Esophagus (tissue), 2 donors: ENCODE measurements at regions not wholly inside any gene's neighbourhood (a gene's known extent, or its start where the extent isn't known, plus 50 kb on each side); places are given as distances from the start of the nearest gene placed in this dataset.

Source experiments
- H3K27ac ChIP-seq, 2 donors: one replicate each; pipeline ENCODE4 v1.5.1; 2013; ENCODE audit warnings: low read depth in 2 of 2, mild to moderate bottlenecking in 2 of 2, inconsistent platforms in 1 of 2, low read length in 1 of 2, moderate library complexity in 1 of 2
- H3K27me3 ChIP-seq, 2 donors: one replicate each; pipeline ENCODE4 v1.6.1; 2013; ENCODE audit warnings: low read length in 2 of 2, control low read depth in 1 of 2, mild to moderate bottlenecking in 1 of 2; ENCODE audit not compliant: insufficient read depth in 2 of 2, control insufficient read depth in 1 of 2
- H3K36me3 ChIP-seq, 2 donors: one replicate each; pipeline ENCODE4 v1.6.1; 2013; ENCODE audit warnings: low read length in 1 of 2; ENCODE audit not compliant: control insufficient read depth in 2 of 2, insufficient read depth in 2 of 2
- H3K4me1 ChIP-seq, 2 donors: one replicate each; pipeline ENCODE4 v1.6.1; 2013; ENCODE audit warnings: low read length in 1 of 2; ENCODE audit not compliant: control insufficient read depth in 2 of 2, insufficient read depth in 2 of 2
- H3K4me3 ChIP-seq, 2 donors: one replicate each; pipeline ENCODE4 v1.5.1; 2013; ENCODE audit warnings: low read length in 2 of 2, mild to moderate bottlenecking in 2 of 2, low read depth in 1 of 2, moderate library complexity in 1 of 2
- H3K9me3 ChIP-seq, 2 donors: one replicate each; pipeline ENCODE4 v1.6.1; 2013; ENCODE audit warnings: mild to moderate bottlenecking in 2 of 2, low read depth in 1 of 2, low read length in 1 of 2, moderate library complexity in 1 of 2; ENCODE audit not compliant: control insufficient read depth in 2 of 2, insufficient read depth in 1 of 2
- WGBS, 2 donors: extraction: QIAGEN DNeasy Blood & Tissue Kit; methylation state at CpG; one replicate each; pipeline ENCODE4 v1.1.7; 2013; 5-methylcytosine and 5-hydroxymethylcytosine counted together
- donor health status: healthy with polysubstance abuse.
- donor health status: Bipolar disorder and iron deficiency.

DNA sequence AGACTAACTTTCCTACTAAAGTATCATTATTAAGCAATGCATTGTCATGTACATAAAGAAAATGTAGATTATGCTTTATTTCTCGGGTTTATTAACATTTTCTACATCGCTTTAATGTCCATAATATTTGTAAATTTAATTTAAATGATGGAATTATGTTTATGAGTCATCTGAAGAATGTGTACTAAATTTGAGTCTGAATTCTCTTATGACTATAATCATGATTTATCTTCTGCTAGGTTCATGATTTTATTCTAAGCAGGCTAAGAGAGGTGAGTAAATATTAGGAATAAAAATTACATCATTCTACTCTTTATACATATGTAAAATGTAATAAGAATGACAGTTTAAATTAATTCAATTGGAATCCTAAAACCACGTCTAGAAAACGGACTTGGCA, 206.3 kb upstream of the NOL4 start:
- no peaks in the 10 kb centered on the region for H3K9me3 ChIP-seq
- no peaks in the 10 kb centered on the region for H3K36me3 ChIP-seq
- no peak overlapping the region for H3K4me3 ChIP-seq
- no peak overlapping the region for H3K27ac ChIP-seq
- H3K27me3 ChIP-seq: no peaks in the 10 kb centered on the region
- H3K4me1 ChIP-seq: no peaks in the 10 kb centered on the region
- 66 to 77% methylated on average over 4 of the region's 4 CpGs for WGBS, 2 donors

DNA sequence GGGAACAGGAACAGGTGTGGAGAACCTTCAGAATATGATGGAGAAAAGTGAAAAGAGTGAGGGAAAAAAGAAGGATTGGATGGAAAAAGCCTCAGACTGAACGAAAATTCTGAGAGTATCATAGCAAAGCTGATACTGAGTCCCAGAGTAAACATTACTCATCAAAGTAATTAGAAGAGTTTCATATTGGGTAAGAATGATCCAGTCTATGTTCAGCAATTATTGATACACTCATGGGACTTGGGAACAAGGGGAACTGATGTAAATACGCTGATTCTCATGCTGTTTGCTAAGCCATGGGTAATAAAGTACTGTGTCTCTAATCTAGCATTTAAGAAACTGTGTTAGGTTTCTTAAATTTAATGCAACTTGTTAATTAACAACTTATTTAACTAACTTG, 219.9 kb upstream of the NOL4 start:
- H3K36me3 ChIP-seq: no peaks in the 10 kb centered on the region
- WGBS, 2 donors: 62 to 71% methylated on average over 2 of the region's 2 CpGs
- no peaks in the 10 kb centered on the region for H3K9me3 ChIP-seq

DNA sequence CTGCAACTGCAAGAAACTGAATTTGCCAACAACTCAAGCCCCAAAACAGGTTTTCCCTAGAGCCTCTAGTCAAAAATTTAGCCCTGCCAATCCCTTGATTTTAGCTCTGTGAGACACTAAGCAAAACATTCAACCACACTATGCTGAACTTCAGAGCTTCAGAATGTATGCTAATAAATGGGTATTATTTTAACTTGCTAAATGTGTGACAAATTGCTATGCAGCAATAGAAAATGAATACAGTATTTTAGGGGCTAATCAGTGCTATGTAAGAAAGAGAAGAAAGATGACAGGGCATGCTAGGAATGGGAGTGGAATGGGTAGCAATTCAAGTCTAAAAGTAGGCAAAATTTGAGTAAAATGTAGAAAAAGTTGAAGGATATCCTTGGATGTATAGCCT, 223.9 kb upstream of the NOL4 start:
- Histone ChIP-seq H3K36me3 (no peaks in the 10 kb centered on the region), H3K4me3 (no peak overlapping the region), H3K27ac (no peak overlapping the region), H3K27me3 (no peaks in the 10 kb centered on the region), H3K9me3 (no peaks in the 10 kb centered on the region), H3K4me1 (no peaks in the 10 kb centered on the region)

More for the DNA sequence above, 219.9 kb upstream of the NOL4 start:
- Histone ChIP-seq H3K27me3 (no peaks in the 10 kb centered on the region), H3K27ac (no peak overlapping the region), H3K4me1 (no peaks in the 10 kb centered on the region), H3K4me3 (no peak overlapping the region)

DNA sequence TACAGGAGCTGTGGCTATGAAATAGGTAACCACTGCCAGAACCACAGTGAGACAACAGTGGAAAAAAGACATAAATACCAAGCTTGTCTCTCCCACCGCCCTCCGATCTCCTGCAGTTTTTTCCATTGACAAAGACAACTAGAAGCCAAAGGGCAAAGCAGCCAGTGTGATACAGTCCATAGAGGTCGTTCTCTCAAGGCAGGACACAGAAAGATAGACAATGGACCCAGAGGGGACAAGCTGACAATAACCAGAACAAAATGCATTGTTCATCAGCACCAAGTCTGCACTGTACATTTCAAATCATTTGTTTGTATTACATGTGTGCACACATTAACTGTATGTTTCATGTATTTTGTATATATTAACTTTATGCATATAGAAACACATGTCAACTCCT, 233.0 kb upstream of the NOL4 start:
- no peaks in the 10 kb centered on the region for H3K9me3 ChIP-seq
- no peak overlapping the region for H3K27ac ChIP-seq
- no peaks in the 10 kb centered on the region for H3K4me1 ChIP-seq
- no peaks in the 10 kb centered on the region for H3K36me3 ChIP-seq
- WGBS, 2 donors: 80 to 86% methylated on average over 3 of the region's 3 CpGs
- no peaks in the 10 kb centered on the region for H3K27me3 ChIP-seq
- no peak overlapping the region for H3K4me3 ChIP-seq

DNA sequence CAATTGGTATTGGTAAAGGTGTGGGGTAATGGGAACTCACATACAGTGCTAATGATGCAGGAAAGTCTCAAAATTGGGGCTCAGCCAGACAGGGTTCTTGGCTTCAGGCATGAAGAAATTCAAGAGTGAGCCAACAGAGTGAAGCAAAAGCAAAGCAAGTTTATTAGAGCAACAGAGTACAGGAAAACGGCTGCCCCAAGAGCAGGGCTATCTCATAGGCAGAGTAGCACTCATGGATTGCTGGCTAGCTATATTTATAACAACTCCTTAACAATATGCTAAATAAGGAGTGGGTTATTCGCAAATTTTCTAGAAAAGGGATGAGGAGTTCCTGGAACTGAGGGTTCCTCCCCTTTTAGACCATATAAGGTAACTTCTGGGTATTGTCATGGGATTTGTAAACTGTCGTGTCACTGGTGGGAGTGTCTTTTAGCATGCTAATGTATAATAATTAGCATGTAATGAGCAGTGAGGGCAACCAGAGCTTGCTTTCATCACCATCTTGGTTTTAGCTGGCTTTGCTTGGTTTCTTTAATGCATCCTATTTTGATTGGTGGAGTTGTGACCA, 233.8 kb upstream of the NOL4 start:
- no peak overlapping the region for H3K27ac ChIP-seq
- 67 to 68% methylated on average over 3 of the region's 3 CpGs for WGBS, 2 donors

DNA sequence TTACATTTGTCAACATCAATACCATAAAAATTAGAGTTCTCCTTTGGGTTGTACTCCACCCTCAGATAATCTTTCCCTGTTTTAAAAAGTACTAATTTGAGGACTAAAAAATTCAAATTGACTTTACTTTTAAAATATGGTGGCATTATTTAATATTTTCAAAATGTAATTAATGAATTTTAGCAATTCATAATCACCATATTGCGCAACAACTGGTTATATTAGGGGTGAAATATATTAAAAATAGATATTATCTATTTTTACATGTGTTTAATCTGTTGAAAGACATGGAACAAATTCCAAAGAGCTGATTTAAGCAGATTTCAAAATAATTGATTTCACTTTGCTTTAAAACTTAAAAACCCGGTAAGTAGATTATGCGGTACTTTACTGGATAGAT, 236.6 kb upstream of the NOL4 start:
- H3K27ac ChIP-seq: no peak overlapping the region
- H3K27me3 ChIP-seq: no peaks in the 10 kb centered on the region
- WGBS, 2 donors: 71 to 79% methylated on average over 3 of the region's 3 CpGs
- H3K4me3 ChIP-seq: no peak overlapping the region
- no peaks in the 10 kb centered on the region for H3K9me3 ChIP-seq
- no peaks in the 10 kb centered on the region for H3K36me3 ChIP-seq
- H3K4me1 ChIP-seq: no peaks in the 10 kb centered on the region

More for the DNA sequence above, 233.8 kb upstream of the NOL4 start:
- Histone ChIP-seq H3K36me3 (no peaks in the 10 kb centered on the region), H3K27me3 (no peaks in the 10 kb centered on the region), H3K9me3 (no peaks in the 10 kb centered on the region), H3K4me1 (no peaks in the 10 kb centered on the region), H3K4me3 (no peak overlapping the region)

DNA sequence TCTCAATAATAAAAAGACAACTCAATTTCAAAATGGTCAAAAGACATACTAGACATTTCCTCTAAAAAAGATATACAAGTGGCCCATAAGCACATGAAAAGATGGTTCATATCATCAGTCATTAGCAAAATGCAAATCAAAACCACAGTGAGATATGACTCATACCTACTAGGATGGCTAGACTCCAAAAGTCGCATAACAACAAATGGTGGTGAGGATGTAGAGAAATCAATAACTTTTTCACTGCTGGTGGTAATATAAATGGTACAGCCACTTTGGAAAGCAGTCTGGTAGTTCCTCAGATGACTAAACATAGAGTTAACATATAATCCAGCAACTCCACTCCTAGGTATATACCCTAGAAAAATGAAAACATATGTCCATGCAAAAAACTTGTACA, 242.3 kb upstream of the NOL4 start:
- no peaks in the 10 kb centered on the region for H3K36me3 ChIP-seq
- no peaks in the 10 kb centered on the region for H3K9me3 ChIP-seq
- 56 to 58% methylated on average over 1 of the region's 1 CpG for WGBS, 2 donors

DNA sequence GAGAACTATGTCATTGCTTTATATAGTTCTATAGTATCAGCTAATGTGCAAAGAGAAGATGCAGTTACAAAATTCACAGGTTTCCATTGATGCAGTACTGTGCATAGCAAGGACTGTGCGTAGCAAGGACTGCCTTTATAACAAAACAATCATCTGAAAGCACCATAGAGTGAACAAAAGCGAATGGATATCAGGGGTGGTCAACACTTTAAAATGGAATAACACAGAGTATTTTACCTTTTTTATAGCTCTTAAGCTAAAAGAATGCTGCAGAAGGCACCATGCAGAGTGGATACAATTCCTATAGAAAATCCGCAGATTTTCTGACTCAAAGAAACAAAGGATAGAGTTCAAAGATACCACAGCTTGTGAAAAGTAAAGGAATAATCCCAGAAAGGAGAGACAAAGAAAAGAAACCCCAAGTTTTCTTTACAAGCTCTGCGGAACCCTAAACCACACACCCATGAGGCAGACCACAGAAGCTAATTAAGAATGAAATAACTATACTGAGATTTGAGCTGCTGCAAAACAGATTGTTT, 229.9 kb upstream of the DTNA start:
- Histone ChIP-seq H3K4me3 (no peak overlapping the region), H3K9me3 (no peaks in the 10 kb centered on the region), H3K27me3 (no peaks in the 10 kb centered on the region), H3K36me3 (no peaks in the 10 kb centered on the region), H3K27ac (no peak overlapping the region), H3K4me1 (no peaks in the 10 kb centered on the region)
- WGBS, 2 donors: 63 to 65% methylated on average over 4 of the region's 4 CpGs

More for the DNA sequence above, 242.3 kb upstream of the NOL4 start:
- no peak overlapping the region for H3K27ac ChIP-seq
- no peak overlapping the region for H3K4me3 ChIP-seq
- no peaks in the 10 kb centered on the region for H3K4me1 ChIP-seq
- no peaks in the 10 kb centered on the region for H3K27me3 ChIP-seq

DNA sequence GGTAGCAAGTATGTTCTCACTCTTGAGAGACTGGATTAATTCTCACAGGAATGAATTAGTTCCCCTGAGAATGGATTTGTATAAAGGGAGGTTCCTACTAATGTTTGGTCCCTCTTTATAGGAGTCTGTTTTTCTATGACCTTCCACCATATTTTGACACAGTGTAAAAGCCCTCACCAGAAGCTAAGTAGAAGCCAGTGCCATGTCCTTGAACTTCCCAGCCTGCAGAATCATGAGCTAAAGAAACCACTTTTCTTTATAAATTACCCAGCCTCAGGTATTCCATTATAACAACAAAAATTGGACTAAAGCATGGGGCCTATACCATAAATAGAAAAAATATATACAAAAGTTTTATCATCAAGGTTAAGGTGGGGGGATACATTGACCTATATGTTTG, 227.9 kb upstream of the DTNA start:
- no peak overlapping the region for H3K27ac ChIP-seq
- no peaks in the 10 kb centered on the region for H3K27me3 ChIP-seq
- no peaks in the 10 kb centered on the region for H3K4me1 ChIP-seq
- no peaks in the 10 kb centered on the region for H3K9me3 ChIP-seq
- no peaks in the 10 kb centered on the region for H3K36me3 ChIP-seq
- no peak overlapping the region for H3K4me3 ChIP-seq

DNA sequence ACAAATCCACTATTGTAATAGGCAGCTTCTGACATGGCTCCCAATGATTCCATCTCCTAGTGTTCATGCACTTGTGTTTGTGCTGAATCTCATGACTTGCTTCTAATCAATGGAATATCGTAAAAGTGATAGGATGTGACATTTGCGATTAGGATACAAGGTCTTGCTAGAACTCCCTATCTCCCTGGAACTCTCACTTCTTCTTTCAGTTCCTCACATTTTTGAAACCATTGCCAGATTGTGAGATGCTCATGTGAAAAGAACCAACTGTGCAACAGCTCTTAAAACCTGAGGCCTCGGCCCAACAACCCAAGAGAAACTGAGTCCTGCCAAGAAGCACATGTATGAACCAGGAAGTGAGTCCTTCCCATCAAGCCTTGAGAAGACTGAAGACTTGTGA, 226.9 kb upstream of the DTNA start:
- WGBS, 2 donors: 79 to 88% methylated on average over 3 of the region's 3 CpGs
- Histone ChIP-seq H3K4me3 (no peak overlapping the region), H3K9me3 (no peaks in the 10 kb centered on the region), H3K27ac (no peak overlapping the region), H3K36me3 (no peaks in the 10 kb centered on the region), H3K27me3 (no peaks in the 10 kb centered on the region), H3K4me1 (no peaks in the 10 kb centered on the region)
